ENCODE measurements at regions not wholly inside any gene's neighbourhood (a gene's known extent, or its start where the extent isn't known, plus 50 kb on each side); places are given as distances from the start of the nearest gene placed in this dataset.

DNA sequence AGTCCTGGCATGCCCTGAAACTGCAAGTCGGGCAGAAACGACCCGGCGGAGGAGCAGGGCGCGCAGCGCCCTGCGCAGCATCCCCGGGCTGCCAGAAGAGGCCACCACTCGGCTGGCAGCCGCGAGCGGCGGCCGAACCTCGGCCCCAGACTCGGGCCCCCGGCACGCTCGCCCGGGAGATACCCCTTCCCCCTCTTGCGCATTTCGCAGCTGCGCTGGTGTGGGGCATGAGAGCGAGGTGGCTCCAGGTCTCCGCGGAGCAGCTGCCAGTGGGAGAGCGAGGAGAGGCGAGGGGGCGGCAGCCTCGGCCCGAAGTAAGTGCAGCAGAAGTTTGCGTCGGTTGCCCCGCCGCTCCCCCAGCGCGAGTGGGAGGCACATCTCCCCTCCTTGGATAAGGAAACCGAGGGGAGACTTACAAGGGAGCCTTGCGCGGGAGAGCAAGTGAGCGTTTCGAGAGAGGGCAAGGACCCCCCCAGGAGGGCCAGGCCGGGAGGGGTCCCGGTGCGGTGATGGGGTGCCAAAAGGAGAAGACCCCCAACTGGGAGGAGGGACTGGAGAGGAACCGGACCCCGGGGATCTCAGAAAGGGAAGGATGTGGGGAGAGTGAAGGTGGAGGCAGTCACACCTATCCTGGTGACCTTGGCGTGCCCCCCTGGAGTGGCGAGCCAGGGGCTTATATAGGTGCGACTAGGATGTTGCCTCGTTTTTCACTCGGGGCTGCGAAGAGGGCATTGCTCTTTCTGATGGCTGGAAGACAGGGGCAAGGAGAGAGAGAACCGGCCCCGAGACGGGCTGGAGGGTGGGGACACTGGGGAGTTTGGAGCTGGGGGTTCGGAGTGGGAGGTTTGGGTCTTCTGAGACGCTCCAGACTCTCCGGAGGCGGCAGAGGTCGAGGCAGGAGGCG lies 256.3 kb downstream of the OTUD1 start:
- ChIA-PET CTCF (interaction anchor here (0.9 kb wide), 1 partner anchor 537 kb away, joined by 3 read pairs; no protein-coding TSS in a partner anchor), POLR2A (no interaction called here)
- DNase-seq: peak in 1 of 3 donors; percentile 26
- Histone ChIP-seq H3K9me3 (ENCODE audit: control extremely low read depth in 1 of 5, control insufficient read depth in 4 of 5, insufficient read depth in 2 of 5, low read depth in 1 of 5, low read length in 4 of 5) (peaks cover 0 to 2% (median 0%) of the 10 kb centered on the region in 5 experiments), H3K4me1 (ENCODE audit: control extremely low read depth in 1 of 4, control insufficient read depth in 4 of 4, insufficient read depth in 4 of 4, low read length in 3 of 4) (peaks cover 0 to 17% (median 16%) of the 10 kb centered on the region in 4 experiments), H3K27ac (ENCODE audit: insufficient read depth in 1 of 2, low read depth in 1 of 2, low read length in 2 of 2, poor library complexity in 1 of 2, severe bottlenecking in 2 of 2) (no peak overlapping the region), H3K27me3 (replicated peaks in 2 of 5; ENCODE audit: control insufficient read depth in 4 of 5, insufficient read depth in 5 of 5, low read length in 4 of 5) (peaks cover 8 to 82% (median 32%) of the 10 kb centered on the region in 5 experiments), H3K36me3 (ENCODE audit: control insufficient read depth in 4 of 4, insufficient read depth in 4 of 4, low read length in 3 of 4) (no peaks in the 10 kb centered on the region), H3K4me3 (ENCODE audit: control insufficient read depth in 1 of 7, extremely low read depth in 1 of 7, insufficient read depth in 4 of 7, low read depth in 2 of 7, low read length in 6 of 7) (peak overlapping the region in 6 of 7 experiments; percentile 4 to 49 (median 30))
- WGBS (ENCODE audit: insufficient coverage): under 1% methylated on average over 59 of the region's 63 CpGs

DNA sequence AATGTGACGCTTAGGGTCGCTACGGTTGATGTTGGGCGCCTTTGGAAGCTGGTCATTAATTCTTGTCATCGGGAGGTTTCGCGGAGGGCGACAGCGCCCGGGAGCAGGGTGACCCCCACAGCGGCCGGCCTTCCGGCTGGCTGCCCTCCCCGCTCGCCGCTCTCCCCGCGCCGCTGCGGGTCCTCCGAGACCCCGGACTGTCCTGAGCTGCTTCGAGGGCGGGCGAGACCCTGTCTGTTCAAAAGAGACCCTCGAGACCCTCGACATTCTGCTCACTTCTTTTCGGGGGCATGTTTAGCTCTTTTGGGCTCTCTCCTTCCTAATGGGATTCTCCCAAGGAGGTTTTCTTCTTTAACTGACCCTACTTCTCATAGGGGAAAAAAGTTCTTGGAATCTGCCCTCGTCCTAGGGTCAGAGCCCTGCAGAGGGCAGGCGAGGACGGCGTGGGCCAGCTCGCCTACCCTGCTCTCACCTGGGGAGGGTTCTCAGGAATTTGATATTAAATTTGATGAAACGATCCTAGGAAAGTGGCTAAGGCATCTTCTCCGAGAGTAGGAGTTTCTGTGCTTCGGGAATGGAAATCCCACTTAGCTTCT lies 257.0 kb downstream of the OTUD1 start:
- peak overlapping the region in 1 of 7 experiments; percentile 23 for H3K4me3 ChIP-seq (ENCODE audit: control insufficient read depth in 1 of 7, extremely low read depth in 1 of 7, insufficient read depth in 4 of 7, low read depth in 2 of 7, low read length in 6 of 7)
- POLR2A ChIA-PET: no interaction called here
- H3K9me3 ChIP-seq (ENCODE audit: control extremely low read depth in 1 of 5, control insufficient read depth in 4 of 5, insufficient read depth in 2 of 5, low read depth in 1 of 5, low read length in 4 of 5): peaks cover 0 to 2% (median 0%) of the 10 kb centered on the region in 5 experiments
- H3K27ac ChIP-seq (ENCODE audit: insufficient read depth in 1 of 2, low read depth in 1 of 2, low read length in 2 of 2, poor library complexity in 1 of 2, severe bottlenecking in 2 of 2): no peak overlapping the region
- peaks cover 8 to 81% (median 31%) of the 10 kb centered on the region in 5 experiments for H3K27me3 ChIP-seq (replicated peaks in 2 of 5; ENCODE audit: control insufficient read depth in 4 of 5, insufficient read depth in 5 of 5, low read length in 4 of 5)
- 4% methylated on average over 33 of the region's 36 CpGs for WGBS (ENCODE audit: insufficient coverage)
- H3K4me1 ChIP-seq (ENCODE audit: control extremely low read depth in 1 of 4, control insufficient read depth in 4 of 4, insufficient read depth in 4 of 4, low read length in 3 of 4): peaks cover 0 to 17% (median 16%) of the 10 kb centered on the region in 4 experiments
- H3K36me3 ChIP-seq (ENCODE audit: control insufficient read depth in 4 of 4, insufficient read depth in 4 of 4, low read length in 3 of 4): no peaks in the 10 kb centered on the region
- CTCF ChIA-PET: interaction anchor here (0.9 kb wide), 1 partner anchor 538 kb away, joined by 3 read pairs; no protein-coding TSS in a partner anchor
- DNase-seq: no peak

DNA sequence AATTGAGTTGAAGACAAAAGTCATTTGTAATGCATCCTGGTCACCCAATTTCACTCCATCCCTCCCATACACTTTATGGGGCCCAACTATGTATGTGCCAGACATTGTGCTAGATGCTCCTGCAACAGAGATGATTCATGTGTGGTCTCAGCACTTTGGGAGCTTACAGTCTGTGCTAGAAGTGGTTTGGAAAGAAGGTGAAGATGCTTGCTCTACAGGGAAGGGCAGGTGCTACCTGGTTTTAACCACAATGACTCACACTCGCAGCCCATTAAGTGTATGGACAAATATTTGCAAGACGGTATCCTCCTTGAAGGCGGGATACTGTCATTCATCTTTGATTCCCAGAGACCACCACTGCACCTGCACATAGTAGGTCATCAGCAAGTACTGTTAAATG lies 257.6 kb downstream of the OTUD1 start:
- CTCF ChIA-PET: no interaction called here
- 75% methylated on average over 2 of the region's 3 CpGs for WGBS (ENCODE audit: insufficient coverage)
- Histone ChIP-seq H3K4me1 (ENCODE audit: control extremely low read depth in 1 of 4, control insufficient read depth in 4 of 4, insufficient read depth in 4 of 4, low read length in 3 of 4) (peaks cover 0 to 17% (median 16%) of the 10 kb centered on the region in 4 experiments), H3K9me3 (ENCODE audit: control extremely low read depth in 1 of 5, control insufficient read depth in 4 of 5, insufficient read depth in 2 of 5, low read depth in 1 of 5, low read length in 4 of 5) (peaks cover 0 to 2% (median 0%) of the 10 kb centered on the region in 5 experiments), H3K4me3 (ENCODE audit: control insufficient read depth in 1 of 7, extremely low read depth in 1 of 7, insufficient read depth in 4 of 7, low read depth in 2 of 7, low read length in 6 of 7) (no peak overlapping the region), H3K27me3 (replicated peaks in 2 of 5; ENCODE audit: control insufficient read depth in 4 of 5, insufficient read depth in 5 of 5, low read length in 4 of 5) (peaks cover 8 to 80% (median 28%) of the 10 kb centered on the region in 5 experiments), H3K36me3 (ENCODE audit: control insufficient read depth in 4 of 4, insufficient read depth in 4 of 4, low read length in 3 of 4) (no peaks in the 10 kb centered on the region), H3K27ac (ENCODE audit: insufficient read depth in 1 of 2, low read depth in 1 of 2, low read length in 2 of 2, poor library complexity in 1 of 2, severe bottlenecking in 2 of 2) (no peak overlapping the region)
- POLR2A ChIA-PET: no interaction called here
- no peak for DNase-seq

DNA sequence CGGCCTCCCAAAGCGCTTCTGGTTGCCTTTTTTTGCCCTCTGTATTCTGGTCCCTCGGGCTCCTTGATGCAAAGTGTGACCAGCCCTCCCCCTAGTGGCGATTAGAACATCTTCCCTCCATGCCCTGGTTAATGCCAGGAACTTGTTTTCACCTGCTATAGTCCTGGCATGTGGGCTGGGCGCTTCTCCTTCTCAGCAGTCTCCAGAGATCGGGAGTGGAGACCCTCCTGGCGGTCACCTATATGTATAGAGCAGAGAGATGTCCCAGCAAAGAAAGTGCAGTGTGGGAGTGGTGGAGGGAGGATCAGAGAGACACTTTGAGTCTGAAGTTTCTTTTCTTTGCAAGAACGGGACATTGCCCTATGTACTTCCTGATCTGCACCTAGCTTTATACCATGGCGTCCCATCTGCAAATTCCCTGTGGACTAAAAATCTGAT lies 264.1 kb downstream of the OTUD1 start:
- no peak overlapping the region for H3K27ac ChIP-seq (ENCODE audit: insufficient read depth in 1 of 2, low read depth in 1 of 2, low read length in 2 of 2, poor library complexity in 1 of 2, severe bottlenecking in 2 of 2)
- POLR2A ChIA-PET: no interaction called here
- H3K9me3 ChIP-seq (ENCODE audit: control extremely low read depth in 1 of 5, control insufficient read depth in 4 of 5, insufficient read depth in 2 of 5, low read depth in 1 of 5, low read length in 4 of 5): peaks cover 0 to 6% (median 0%) of the 10 kb centered on the region in 5 experiments
- 23% methylated on average over 7 of the region's 9 CpGs for WGBS (ENCODE audit: insufficient coverage)
- peak; percentile 62 to 81 (median 79) for DNase-seq
- no peaks in the 10 kb centered on the region for H3K36me3 ChIP-seq (ENCODE audit: control insufficient read depth in 4 of 4, insufficient read depth in 4 of 4, low read length in 3 of 4)
- H3K27me3 ChIP-seq (replicated peaks in 2 of 5; ENCODE audit: control insufficient read depth in 4 of 5, insufficient read depth in 5 of 5, low read length in 4 of 5): peaks cover 0 to 23% (median 4%) of the 10 kb centered on the region in 5 experiments
- H3K4me3 ChIP-seq (ENCODE audit: control insufficient read depth in 1 of 7, extremely low read depth in 1 of 7, insufficient read depth in 4 of 7, low read depth in 2 of 7, low read length in 6 of 7): peak overlapping the region in 2 of 7 experiments; percentile 13 to 36
- peaks cover 0 to 3% (median 0%) of the 10 kb centered on the region in 4 experiments for H3K4me1 ChIP-seq (ENCODE audit: control extremely low read depth in 1 of 4, control insufficient read depth in 4 of 4, insufficient read depth in 4 of 4, low read length in 3 of 4)
- CTCF ChIA-PET: interaction anchor here (1.0 to 1.9 kb wide), 3 partner anchors 11 to 388 kb away, joined by 3 to 4 read pairs (median 4); no protein-coding TSS in a partner anchor

DNA sequence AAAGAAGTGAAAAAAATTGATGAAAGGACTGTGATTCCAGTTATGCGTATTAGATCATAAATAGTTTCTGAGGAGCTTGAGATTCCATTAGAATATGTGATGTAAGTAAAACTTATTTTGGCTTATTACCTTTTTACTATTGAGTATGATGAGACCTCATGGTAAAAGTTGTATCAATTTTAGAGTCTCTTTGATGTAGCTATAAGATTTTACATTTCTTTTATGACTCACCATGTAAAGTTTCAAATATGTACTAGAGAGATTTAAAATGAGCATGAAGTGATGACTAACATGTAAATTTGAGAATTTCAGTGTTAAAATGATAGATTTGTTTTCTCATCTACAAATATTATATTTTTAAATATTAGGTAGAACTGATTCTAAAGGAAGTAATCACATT lies 276.5 kb downstream of the OTUD1 start:
- DNase-seq: no peak
- peaks cover 0 to 5% (median 0%) of the 10 kb centered on the region in 5 experiments for H3K27me3 ChIP-seq (replicated peaks in 2 of 5; ENCODE audit: control insufficient read depth in 4 of 5, insufficient read depth in 5 of 5, low read length in 4 of 5)
- H3K27ac ChIP-seq (ENCODE audit: insufficient read depth in 1 of 2, low read depth in 1 of 2, low read length in 2 of 2, poor library complexity in 1 of 2, severe bottlenecking in 2 of 2): no peak overlapping the region
- no peaks in the 10 kb centered on the region for H3K36me3 ChIP-seq (ENCODE audit: control insufficient read depth in 4 of 4, insufficient read depth in 4 of 4, low read length in 3 of 4)
- no peaks in the 10 kb centered on the region for H3K9me3 ChIP-seq (ENCODE audit: control extremely low read depth in 1 of 5, control insufficient read depth in 4 of 5, insufficient read depth in 2 of 5, low read depth in 1 of 5, low read length in 4 of 5)
- H3K4me1 ChIP-seq (ENCODE audit: control extremely low read depth in 1 of 4, control insufficient read depth in 4 of 4, insufficient read depth in 4 of 4, low read length in 3 of 4): no peaks in the 10 kb centered on the region
- ChIA-PET CTCF (no interaction called here), POLR2A (no interaction called here)
- H3K4me3 ChIP-seq (ENCODE audit: control insufficient read depth in 1 of 7, extremely low read depth in 1 of 7, insufficient read depth in 4 of 7, low read depth in 2 of 7, low read length in 6 of 7): no peak overlapping the region
- WGBS (ENCODE audit: insufficient coverage): 100% methylated on average over 1 of the region's 1 CpG

DNA sequence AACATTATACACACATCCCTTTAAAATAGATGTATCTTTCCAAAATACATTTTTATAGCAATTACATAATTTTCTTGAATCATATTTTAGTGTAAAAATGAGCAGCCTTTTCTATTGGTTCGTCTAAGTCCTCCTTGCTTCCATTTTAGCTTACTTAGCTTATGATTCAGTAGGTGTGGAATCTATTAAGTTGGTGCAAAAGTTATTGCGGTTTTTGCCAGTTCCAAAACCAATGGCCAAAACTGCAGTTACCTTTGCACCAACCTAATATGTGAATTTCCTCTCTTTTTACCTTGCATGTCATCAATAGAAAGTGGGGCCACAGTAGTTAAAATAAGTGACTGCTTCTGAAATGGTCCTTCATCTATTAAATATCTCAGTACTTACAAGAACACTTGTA lies 279.0 kb downstream of the OTUD1 start:
- ChIA-PET CTCF (no interaction called here), POLR2A (no interaction called here)
- no CpG with 5 or more reads among the region's 2 CpGs for WGBS (ENCODE audit: insufficient coverage)
- H3K9me3 ChIP-seq (ENCODE audit: control extremely low read depth in 1 of 5, control insufficient read depth in 4 of 5, insufficient read depth in 2 of 5, low read depth in 1 of 5, low read length in 4 of 5): no peaks in the 10 kb centered on the region
- no peaks in the 10 kb centered on the region for H3K4me1 ChIP-seq (ENCODE audit: control extremely low read depth in 1 of 4, control insufficient read depth in 4 of 4, insufficient read depth in 4 of 4, low read length in 3 of 4)
- peaks cover 0 to 3% (median 0%) of the 10 kb centered on the region in 5 experiments for H3K27me3 ChIP-seq (replicated peaks in 2 of 5; ENCODE audit: control insufficient read depth in 4 of 5, insufficient read depth in 5 of 5, low read length in 4 of 5)
- H3K27ac ChIP-seq (ENCODE audit: insufficient read depth in 1 of 2, low read depth in 1 of 2, low read length in 2 of 2, poor library complexity in 1 of 2, severe bottlenecking in 2 of 2): no peak overlapping the region
- DNase-seq: no peak
- no peaks in the 10 kb centered on the region for H3K36me3 ChIP-seq (ENCODE audit: control insufficient read depth in 4 of 4, insufficient read depth in 4 of 4, low read length in 3 of 4)
- H3K4me3 ChIP-seq (ENCODE audit: control insufficient read depth in 1 of 7, extremely low read depth in 1 of 7, insufficient read depth in 4 of 7, low read depth in 2 of 7, low read length in 6 of 7): no peak overlapping the region

DNA sequence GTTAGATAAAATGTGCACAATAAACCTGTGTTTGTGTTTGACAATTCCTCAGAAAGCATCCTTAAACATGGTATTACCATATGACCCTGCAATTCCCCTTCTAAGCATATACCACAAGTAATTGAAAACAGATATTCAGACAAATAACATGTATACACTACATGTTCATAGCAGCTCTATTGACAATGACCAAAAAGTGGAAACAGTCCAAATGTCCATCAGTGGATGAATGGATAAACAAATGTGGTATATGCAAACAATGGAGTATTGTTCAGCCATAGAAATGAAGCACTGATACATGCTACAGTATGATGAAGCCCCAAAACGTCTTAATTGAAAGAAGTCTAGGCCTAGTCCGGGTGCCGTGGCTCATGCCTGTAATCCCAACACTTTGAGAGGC lies 280.1 kb downstream of the OTUD1 start:
- Histone ChIP-seq H3K4me1 (ENCODE audit: control extremely low read depth in 1 of 4, control insufficient read depth in 4 of 4, insufficient read depth in 4 of 4, low read length in 3 of 4) (no peaks in the 10 kb centered on the region), H3K27ac (ENCODE audit: insufficient read depth in 1 of 2, low read depth in 1 of 2, low read length in 2 of 2, poor library complexity in 1 of 2, severe bottlenecking in 2 of 2) (no peak overlapping the region), H3K9me3 (ENCODE audit: control extremely low read depth in 1 of 5, control insufficient read depth in 4 of 5, insufficient read depth in 2 of 5, low read depth in 1 of 5, low read length in 4 of 5) (no peaks in the 10 kb centered on the region), H3K27me3 (replicated peaks in 2 of 5; ENCODE audit: control insufficient read depth in 4 of 5, insufficient read depth in 5 of 5, low read length in 4 of 5) (peaks cover 0 to 3% (median 0%) of the 10 kb centered on the region in 5 experiments), H3K36me3 (ENCODE audit: control insufficient read depth in 4 of 4, insufficient read depth in 4 of 4, low read length in 3 of 4) (no peaks in the 10 kb centered on the region), H3K4me3 (ENCODE audit: control insufficient read depth in 1 of 7, extremely low read depth in 1 of 7, insufficient read depth in 4 of 7, low read depth in 2 of 7, low read length in 6 of 7) (no peak overlapping the region)
- ChIA-PET CTCF (no interaction called here), POLR2A (no interaction called here)
- 96% methylated on average over 3 of the region's 3 CpGs for whole genome bisulfite sequencing (ENCODE audit: insufficient coverage)
- DNase-seq: no peak
